ENCODE measurements at regions not wholly inside any gene's neighbourhood (a gene's known extent, or its start where the extent isn't known, plus 50 kb on each side); places are given as distances from the start of the nearest gene placed in this dataset.

DNA sequence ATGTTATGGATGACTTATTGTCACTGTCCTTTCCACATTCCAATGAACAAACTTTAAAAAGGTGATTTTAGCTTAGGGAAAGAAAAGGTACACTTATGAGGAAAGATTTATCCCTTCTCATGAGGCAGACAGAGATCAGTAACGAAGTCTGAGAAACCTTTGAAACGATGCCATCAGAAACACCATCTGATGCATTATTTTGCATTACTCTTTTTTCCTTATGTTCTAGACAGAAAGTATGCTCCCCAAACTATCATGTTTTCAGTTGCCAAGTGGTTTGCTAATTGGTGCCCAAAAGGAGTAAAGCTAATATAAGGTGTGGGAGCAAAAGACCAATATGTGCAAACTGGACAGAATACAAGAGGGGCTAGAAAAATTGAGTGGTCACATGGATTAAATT is 397.7 kb upstream of the RIOK2 start (continued):
- no peak for TF ChIP-seq MAFK (IDR thresholded peaks at IDR 0.05; ENCODE audit: low read depth, low read length)
- no peak for TF ChIP-seq RNF2 (IDR thresholded peaks at IDR 0.05; ENCODE audit: borderline replicate concordance, low read depth, low read length, missing control alignments, poor library complexity, severe bottlenecking)

Measured in H1 (cell line).